ENCODE measurements at regions not wholly inside any gene's neighbourhood (a gene's known extent, or its start where the extent isn't known, plus 50 kb on each side); places are given as distances from the start of the nearest gene placed in this dataset.
"Not testable (repeated sequence)": the region's sequence is repeated elsewhere in the genome, so short reads cannot be mapped to it uniquely, and the experiment has no call there.

DNA sequence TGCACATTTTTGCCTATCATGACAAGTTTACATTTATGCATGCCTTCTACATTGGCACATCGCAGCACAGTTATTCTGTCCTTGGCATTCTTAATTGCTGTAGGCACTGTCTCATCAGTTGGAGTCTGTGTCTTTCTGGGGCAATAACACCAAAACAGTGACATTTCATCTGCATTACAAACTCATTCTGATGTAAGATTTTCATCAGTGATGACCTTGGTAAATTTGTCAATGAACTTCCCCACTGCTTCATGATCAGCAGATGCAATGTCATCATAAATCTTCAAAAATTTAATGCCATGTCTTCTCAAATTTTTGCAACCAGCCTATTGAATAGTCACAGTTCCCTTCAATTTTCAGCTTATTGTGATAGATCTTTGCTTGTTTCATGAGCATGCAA lies 85.5 kb downstream of the CAPZA3 start:
- Mint-ChIP-seq H3K27ac (no peak overlapping the region), H3K36me3 (ENCODE audit: low read depth) (no peaks in the 10 kb centered on the region), H3K4me1 (ENCODE audit: low read depth) (no peaks in the 10 kb centered on the region), H3K27me3 (ENCODE audit: low read depth) (no peaks in the 10 kb centered on the region), H3K4me3 (no peak overlapping the region), H3K9me3 (ENCODE audit: insufficient read depth) (no peaks in the 10 kb centered on the region)
- DNase-seq (no peak), ATAC-seq (no peak)
- CTCF ChIA-PET: no interaction called here
- POLR2A ChIA-PET: no interaction called here

DNA sequence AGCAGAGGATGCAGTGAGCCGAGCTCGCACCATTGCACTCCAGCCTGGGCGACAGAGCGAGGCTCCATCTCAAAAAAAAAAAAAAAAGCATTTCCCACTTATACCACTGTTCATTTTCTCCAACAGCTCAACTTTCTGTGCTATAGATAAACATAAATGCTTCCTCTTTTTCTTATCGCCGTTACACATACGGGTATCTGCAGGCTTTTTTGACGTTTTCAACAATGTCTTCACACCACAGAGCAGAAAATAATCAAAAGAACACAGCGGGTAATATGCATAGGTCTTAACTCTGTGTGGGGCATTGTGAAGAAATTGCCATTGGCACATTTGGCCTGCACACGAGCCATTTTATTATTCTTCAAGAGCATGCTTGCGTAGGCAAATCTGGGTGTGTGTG lies 86.4 kb downstream of the CAPZA3 start:
- DNase-seq (no peak), ATAC-seq (no peak)
- ChIA-PET CTCF (no interaction called here), POLR2A (no interaction called here)
- Mint-ChIP-seq H3K4me1 (ENCODE audit: low read depth) (no peaks in the 10 kb centered on the region), H3K27ac (no peak overlapping the region), H3K9me3 (ENCODE audit: insufficient read depth) (no peaks in the 10 kb centered on the region), H3K4me3 (no peak overlapping the region), H3K36me3 (ENCODE audit: low read depth) (no peaks in the 10 kb centered on the region), H3K27me3 (ENCODE audit: low read depth) (no peaks in the 10 kb centered on the region)

DNA sequence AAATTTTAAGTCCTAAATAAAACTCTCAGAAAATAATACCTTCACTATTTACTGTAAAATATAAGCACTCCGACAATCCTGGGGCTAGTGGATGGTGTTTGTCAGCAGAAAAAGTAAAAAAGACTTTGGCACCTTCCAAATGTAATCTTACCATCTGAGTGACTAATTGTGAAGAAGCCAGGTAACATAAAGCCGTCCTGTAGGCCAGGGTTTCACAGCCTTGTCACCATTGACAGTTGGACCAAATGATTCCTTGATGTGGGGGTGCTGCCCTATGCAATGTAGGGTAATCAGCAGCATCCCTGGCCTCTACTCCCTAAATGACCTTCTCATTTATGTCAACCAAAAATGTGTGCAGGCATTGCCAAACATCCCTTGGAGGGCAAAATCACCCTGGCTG lies 87.2 kb downstream of the CAPZA3 start:
- Mint-ChIP-seq H3K27me3 (ENCODE audit: low read depth) (no peaks in the 10 kb centered on the region), H3K36me3 (ENCODE audit: low read depth) (no peaks in the 10 kb centered on the region), H3K27ac (no peak overlapping the region), H3K4me1 (ENCODE audit: low read depth) (no peaks in the 10 kb centered on the region), H3K9me3 (ENCODE audit: insufficient read depth) (no peaks in the 10 kb centered on the region), H3K4me3 (no peak overlapping the region)
- ATAC-seq: no peak
- POLR2A ChIA-PET: no interaction called here
- CTCF ChIA-PET: no interaction called here
- DNase-seq: no peak

DNA sequence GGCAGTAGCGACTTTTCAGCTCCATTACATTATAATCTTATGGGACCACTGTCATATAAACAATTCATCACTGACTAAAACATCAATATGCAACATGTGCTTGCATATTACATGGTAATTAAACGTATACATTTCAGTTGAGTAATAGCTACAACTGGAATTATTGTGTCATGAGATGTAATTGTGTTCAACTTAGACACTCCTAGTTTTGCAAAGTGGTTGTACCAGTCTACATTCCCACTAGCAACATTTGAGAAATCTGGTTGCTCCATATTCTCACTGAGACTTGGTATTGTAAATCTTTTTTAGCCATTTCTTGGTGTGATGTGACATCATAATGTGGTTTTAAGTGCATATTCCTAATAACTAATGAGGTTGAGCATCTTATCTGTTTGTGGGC lies 90.0 kb downstream of the CAPZA3 start:
- CTCF ChIA-PET: no interaction called here
- ATAC-seq (no peak), DNase-seq (no peak)
- no peaks in the 10 kb centered on the region for H3K4me1 Mint-ChIP-seq (ENCODE audit: low read depth)
- no peak overlapping the region for H3K27ac Mint-ChIP-seq
- H3K4me3 Mint-ChIP-seq: no peak overlapping the region
- H3K9me3 Mint-ChIP-seq (ENCODE audit: insufficient read depth): no peaks in the 10 kb centered on the region
- H3K36me3 Mint-ChIP-seq (ENCODE audit: low read depth): no peaks in the 10 kb centered on the region
- H3K27me3 Mint-ChIP-seq (ENCODE audit: low read depth): no peaks in the 10 kb centered on the region
- POLR2A ChIA-PET: no interaction called here

DNA sequence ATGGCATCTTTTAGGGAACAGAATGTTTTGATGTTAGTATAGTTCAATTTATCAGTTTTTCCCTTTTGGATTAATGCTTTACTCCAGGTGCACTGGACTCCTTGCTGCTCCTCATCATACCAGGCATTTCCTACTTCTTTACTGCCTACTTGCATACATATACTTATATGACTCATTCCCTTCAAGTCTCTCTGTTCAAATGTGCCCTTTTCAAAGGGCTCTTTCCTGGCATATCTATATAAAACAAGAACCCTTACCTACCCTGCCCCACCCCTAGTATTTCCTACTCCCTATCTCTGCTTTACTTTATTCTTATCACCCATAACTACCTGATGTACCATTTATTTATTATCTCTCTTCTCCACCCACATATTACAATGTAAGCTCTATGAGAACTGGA lies 90.6 kb downstream of the CAPZA3 start:
- Mint-ChIP-seq H3K9me3 (ENCODE audit: insufficient read depth) (no peaks in the 10 kb centered on the region), H3K4me1 (ENCODE audit: low read depth) (no peaks in the 10 kb centered on the region), H3K27ac (no peak overlapping the region), H3K36me3 (ENCODE audit: low read depth) (no peaks in the 10 kb centered on the region), H3K27me3 (ENCODE audit: low read depth) (no peaks in the 10 kb centered on the region), H3K4me3 (no peak overlapping the region)
- no peak for DNase-seq
- ATAC-seq: no peak
- CTCF ChIA-PET: no interaction called here
- POLR2A ChIA-PET: no interaction called here

DNA sequence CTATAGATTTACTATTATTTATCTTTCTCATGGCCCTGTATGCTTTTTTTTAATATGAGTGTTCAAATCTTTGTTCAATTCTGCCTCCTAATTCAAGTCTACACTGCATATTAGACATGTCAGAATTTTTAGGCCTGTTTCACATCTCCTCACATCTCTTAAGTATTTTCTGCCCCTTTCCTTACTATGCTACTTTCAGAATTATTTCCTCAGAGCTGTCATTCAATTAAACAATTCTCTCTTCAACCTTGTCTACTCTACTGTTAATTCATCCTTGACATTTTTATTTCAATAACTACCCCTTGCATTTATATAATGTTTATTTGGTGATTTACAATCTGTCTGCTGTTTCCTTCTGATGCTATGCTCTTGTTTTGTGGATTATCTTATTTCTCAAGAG lies 91.1 kb downstream of the CAPZA3 start:
- DNase-seq (no peak), ATAC-seq (no peak)
- Mint-ChIP-seq H3K4me1 (ENCODE audit: low read depth) (no peaks in the 10 kb centered on the region), H3K27me3 (ENCODE audit: low read depth) (no peaks in the 10 kb centered on the region), H3K9me3 (ENCODE audit: insufficient read depth) (no peaks in the 10 kb centered on the region), H3K4me3 (no peak overlapping the region), H3K36me3 (ENCODE audit: low read depth) (no peaks in the 10 kb centered on the region), H3K27ac (no peak overlapping the region)
- CTCF ChIA-PET: no interaction called here
- POLR2A ChIA-PET: no interaction called here

DNA sequence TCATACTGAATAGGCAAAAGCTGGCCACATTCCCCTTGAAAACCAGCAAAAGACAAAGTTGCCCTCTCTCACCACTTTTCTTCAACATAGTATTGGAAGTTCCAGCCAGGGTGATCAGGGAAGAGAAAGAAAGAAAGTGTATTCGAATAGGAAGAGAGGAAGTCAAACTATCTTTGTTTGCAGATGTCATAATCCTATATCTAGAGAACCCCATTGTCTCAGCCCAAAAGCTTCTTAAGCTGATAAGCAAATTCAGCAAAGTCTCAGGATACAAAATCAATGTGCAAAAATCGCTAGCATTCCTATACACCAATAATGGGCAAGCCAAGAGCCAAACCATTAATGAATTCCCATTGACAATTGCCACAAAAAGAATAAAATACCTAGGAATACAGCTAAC lies 95.0 kb downstream of the CAPZA3 start:
- H3K36me3 Mint-ChIP-seq (ENCODE audit: low read depth); POLR2A ChIA-PET; H3K27ac Mint-ChIP-seq; DNase-seq; H3K4me1 Mint-ChIP-seq (ENCODE audit: low read depth); ATAC-seq; H3K4me3 Mint-ChIP-seq; CTCF ChIA-PET; H3K27me3 Mint-ChIP-seq (ENCODE audit: low read depth); H3K9me3 Mint-ChIP-seq (ENCODE audit: insufficient read depth): not testable (repeated sequence)

DNA sequence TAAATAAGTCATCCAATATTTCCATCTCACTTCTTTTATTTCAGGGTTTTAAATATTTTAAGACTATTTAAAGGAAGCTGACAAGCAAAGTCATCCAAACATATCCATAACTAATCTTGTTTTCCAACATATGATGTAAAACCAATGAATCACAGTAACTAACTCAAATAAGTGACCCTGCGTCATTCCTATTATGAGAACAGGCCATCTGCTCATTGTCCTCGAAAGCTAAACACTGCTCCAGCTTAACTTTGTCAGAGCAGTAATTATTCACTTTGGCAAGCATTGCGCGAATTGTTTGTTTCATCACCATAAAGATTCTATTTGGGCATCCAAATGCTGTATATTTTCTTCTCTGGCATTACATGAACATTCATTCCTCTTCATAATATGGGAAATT lies 99.1 kb downstream of the CAPZA3 start:
- ATAC-seq (no peak), DNase-seq (no peak)
- Mint-ChIP-seq H3K36me3 (ENCODE audit: low read depth) (no peaks in the 10 kb centered on the region), H3K27me3 (ENCODE audit: low read depth) (no peaks in the 10 kb centered on the region), H3K4me3 (no peak overlapping the region), H3K9me3 (ENCODE audit: insufficient read depth) (no peaks in the 10 kb centered on the region), H3K27ac (no peak overlapping the region), H3K4me1 (ENCODE audit: low read depth) (no peaks in the 10 kb centered on the region)
- ChIA-PET POLR2A (no interaction called here), CTCF (no interaction called here)

DNA sequence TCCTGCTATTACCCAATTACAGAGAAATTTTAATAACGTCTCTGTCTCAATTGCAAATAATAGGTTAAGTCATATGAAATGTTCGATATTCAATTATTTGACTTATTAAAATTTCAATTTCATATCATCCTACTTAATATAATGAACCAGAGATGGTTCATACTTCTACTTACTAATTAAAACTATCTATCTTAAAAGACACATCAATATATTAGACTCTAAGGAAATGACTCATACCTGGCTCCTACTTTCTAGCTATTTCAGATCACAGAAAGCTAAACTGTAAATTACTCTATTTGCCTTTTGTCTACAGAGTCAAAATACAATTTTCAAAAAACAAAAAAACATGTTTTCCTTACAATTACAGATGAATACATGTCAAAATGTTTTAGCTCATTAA lies 99.6 kb downstream of the CAPZA3 start:
- no peaks in the 10 kb centered on the region for H3K4me1 Mint-ChIP-seq (ENCODE audit: low read depth)
- ChIA-PET POLR2A (no interaction called here), CTCF (no interaction called here)
- no peak for DNase-seq
- H3K27ac Mint-ChIP-seq: no peak overlapping the region
- H3K4me3 Mint-ChIP-seq: no peak overlapping the region
- H3K27me3 Mint-ChIP-seq (ENCODE audit: low read depth): no peaks in the 10 kb centered on the region
- H3K36me3 Mint-ChIP-seq (ENCODE audit: low read depth): no peaks in the 10 kb centered on the region
- no peaks in the 10 kb centered on the region for H3K9me3 Mint-ChIP-seq (ENCODE audit: insufficient read depth)
- ATAC-seq: no peak

DNA sequence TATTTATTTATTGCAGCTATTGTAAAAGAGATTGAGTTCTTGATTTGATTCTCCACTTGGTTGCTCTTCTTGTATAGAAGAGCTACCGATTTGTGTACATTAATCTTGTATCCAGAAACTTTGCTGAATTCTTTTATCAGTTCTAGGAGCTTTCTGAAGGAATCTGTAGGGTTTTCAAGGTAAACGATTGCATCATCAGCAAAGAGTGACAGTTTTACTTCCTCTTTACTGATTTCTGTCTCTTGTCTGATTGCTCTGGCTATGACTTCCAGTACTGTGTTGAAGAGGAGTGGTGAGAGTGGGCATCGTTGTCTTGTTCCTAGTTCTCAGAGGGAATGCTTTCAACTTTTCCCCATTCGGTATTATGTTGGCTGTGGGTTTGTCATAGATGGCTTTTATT lies 103.1 kb downstream of the CAPZA3 start:
- CTCF ChIA-PET; POLR2A ChIA-PET; H3K4me3 Mint-ChIP-seq; H3K4me1 Mint-ChIP-seq (ENCODE audit: low read depth); H3K27me3 Mint-ChIP-seq (ENCODE audit: low read depth); H3K36me3 Mint-ChIP-seq (ENCODE audit: low read depth); ATAC-seq; H3K9me3 Mint-ChIP-seq (ENCODE audit: insufficient read depth); DNase-seq; H3K27ac Mint-ChIP-seq: not testable (repeated sequence)

DNA sequence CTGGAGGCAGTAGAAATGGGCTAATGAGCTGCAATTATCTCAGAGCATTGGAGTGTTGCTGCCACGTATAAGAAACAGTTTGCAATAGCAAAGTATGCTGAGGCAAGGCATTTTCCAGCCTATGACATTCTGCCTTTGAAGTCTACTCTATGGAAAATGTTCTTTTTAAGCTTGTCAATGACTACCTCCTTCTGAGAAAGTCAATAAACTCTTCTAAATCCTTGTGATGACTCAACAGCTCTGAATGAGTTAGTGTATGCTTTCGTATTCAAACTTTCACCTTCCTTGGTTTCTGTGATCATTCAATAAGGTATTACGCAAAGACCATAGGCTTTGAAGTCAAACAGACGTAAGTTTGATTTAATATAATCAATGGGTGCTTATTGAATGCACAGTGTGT lies 111.2 kb downstream of the CAPZA3 start:
- ChIA-PET POLR2A (no interaction called here), CTCF (interaction anchor here (0.9 kb wide), 1 partner anchor 12 kb away, joined by 3 read pairs; no protein-coding TSS in a partner anchor)
- Mint-ChIP-seq H3K4me1 (ENCODE audit: low read depth) (no peaks in the 10 kb centered on the region), H3K36me3 (ENCODE audit: low read depth) (no peaks in the 10 kb centered on the region), H3K27me3 (ENCODE audit: low read depth) (no peaks in the 10 kb centered on the region), H3K4me3 (no peak overlapping the region), H3K9me3 (ENCODE audit: insufficient read depth) (no peaks in the 10 kb centered on the region), H3K27ac (no peak overlapping the region)
- no peak for ATAC-seq
- DNase-seq: no peak

DNA sequence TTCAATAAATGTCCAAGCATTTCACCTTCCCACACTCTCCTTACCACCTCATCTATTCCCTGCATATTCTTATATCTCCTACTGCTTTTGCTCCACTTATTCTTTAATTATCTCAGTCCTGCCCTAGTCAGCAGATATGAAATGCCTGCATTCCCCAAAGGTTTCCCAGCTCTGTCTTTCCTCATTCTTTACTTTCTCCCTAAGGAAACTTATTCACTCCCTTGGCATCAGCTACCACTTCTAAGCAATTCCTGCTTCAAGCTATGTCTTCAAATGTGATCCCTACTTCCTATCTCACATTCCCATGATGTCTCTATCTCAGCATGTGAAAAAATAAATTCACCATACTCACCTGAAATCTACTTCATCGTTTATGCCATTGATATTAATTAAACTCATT lies 111.8 kb downstream of the CAPZA3 start:
- CTCF ChIA-PET: no interaction called here

DNA sequence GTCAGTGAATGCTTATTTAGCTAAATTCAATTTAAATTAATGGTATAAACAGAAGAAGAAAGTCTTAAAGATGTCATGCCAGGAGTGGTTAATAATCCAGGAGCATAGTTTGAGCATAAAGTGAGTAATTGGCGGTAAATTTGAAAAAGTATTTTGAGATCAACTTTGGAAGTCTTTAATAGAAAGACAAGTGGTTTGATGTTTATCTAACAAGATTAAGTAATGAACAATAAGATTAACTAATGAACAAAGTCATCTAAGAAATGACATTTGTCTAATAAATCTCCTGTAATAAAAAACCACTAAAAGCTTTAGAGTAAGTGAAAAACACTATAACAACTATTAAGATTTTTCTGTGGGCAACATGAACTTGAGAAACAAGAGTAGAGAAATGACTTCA lies 112.8 kb downstream of the CAPZA3 start:
- H3K9me3 Mint-ChIP-seq (ENCODE audit: insufficient read depth): no peaks in the 10 kb centered on the region
- H3K27ac Mint-ChIP-seq: no peak overlapping the region
- ChIA-PET CTCF (no interaction called here), POLR2A (no interaction called here)
- no peaks in the 10 kb centered on the region for H3K27me3 Mint-ChIP-seq (ENCODE audit: low read depth)
- no peak overlapping the region for H3K4me3 Mint-ChIP-seq
- ATAC-seq (no peak), DNase-seq (no peak)
- no peaks in the 10 kb centered on the region for H3K36me3 Mint-ChIP-seq (ENCODE audit: low read depth)
- no peaks in the 10 kb centered on the region for H3K4me1 Mint-ChIP-seq (ENCODE audit: low read depth)

More for the DNA sequence above, 111.8 kb downstream of the CAPZA3 start:
- H3K4me3 Mint-ChIP-seq: no peak overlapping the region
- H3K4me1 Mint-ChIP-seq (ENCODE audit: low read depth): no peaks in the 10 kb centered on the region
- H3K27ac Mint-ChIP-seq: no peak overlapping the region
- H3K27me3 Mint-ChIP-seq (ENCODE audit: low read depth): no peaks in the 10 kb centered on the region
- ATAC-seq (no peak), DNase-seq (no peak)
- H3K36me3 Mint-ChIP-seq (ENCODE audit: low read depth): no peaks in the 10 kb centered on the region
- POLR2A ChIA-PET: no interaction called here
- no peaks in the 10 kb centered on the region for H3K9me3 Mint-ChIP-seq (ENCODE audit: insufficient read depth)

DNA sequence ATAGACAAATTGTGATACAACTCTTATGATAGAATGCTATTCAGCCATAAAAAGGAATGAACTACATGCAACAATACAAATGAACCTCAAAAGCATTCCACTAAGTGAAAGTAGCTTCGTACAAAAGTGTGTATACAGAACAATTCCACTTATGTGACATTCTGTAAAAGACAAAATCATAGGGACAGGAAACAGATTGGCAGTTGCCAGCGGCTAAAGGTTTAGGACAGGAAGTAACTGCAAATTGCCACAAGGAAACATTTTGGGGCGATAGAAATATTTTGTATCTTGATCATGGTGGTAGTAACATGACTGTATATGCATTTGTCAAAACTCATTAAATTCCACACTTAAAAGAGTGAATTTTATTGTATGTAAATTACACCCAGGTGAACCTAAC lies 113.4 kb downstream of the CAPZA3 start:
- ChIA-PET POLR2A (no interaction called here), CTCF (no interaction called here)
- no peaks in the 10 kb centered on the region for H3K27me3 Mint-ChIP-seq (ENCODE audit: low read depth)
- DNase-seq (no peak), ATAC-seq (no peak)
- no peak overlapping the region for H3K27ac Mint-ChIP-seq
- H3K36me3 Mint-ChIP-seq (ENCODE audit: low read depth): no peaks in the 10 kb centered on the region
- no peak overlapping the region for H3K4me3 Mint-ChIP-seq
- H3K4me1 Mint-ChIP-seq (ENCODE audit: low read depth): no peaks in the 10 kb centered on the region
- no peaks in the 10 kb centered on the region for H3K9me3 Mint-ChIP-seq (ENCODE audit: insufficient read depth)
